ENCODE measurements at regions not wholly inside any gene's neighbourhood (a gene's known extent, or its start where the extent isn't known, plus 50 kb on each side); places are given as distances from the start of the nearest gene placed in this dataset.
A peak's percentile ranks its signal among the peaks of the same experiment; 100 is the strongest.

GRCh38 chrX:13891377-13892140 lies 74.7 kb upstream of the GPM6B start:
- Histone ChIP-seq H3K4me1 (ENCODE audit: control insufficient read depth, insufficient read depth, low read length, poor library complexity, severe bottlenecking) (peaks cover 4% of the 10 kb centered on the region), H3K27ac (ENCODE audit: low read depth, low read length, severe bottlenecking) (peak overlapping the region; percentile 36), H3K9me3 (ENCODE audit: control insufficient read depth, low read length) (no peaks in the 10 kb centered on the region), H3K4me3 (ENCODE audit: extremely low read depth, insufficient read depth, low read length, poor library complexity, severe bottlenecking) (no peak overlapping the region), H3K36me3 (ENCODE audit: control insufficient read depth, insufficient read depth, low read length) (no peaks in the 10 kb centered on the region)
- WGBS, 2 experiments (ENCODE audit: insufficient coverage in 2 of 2): 73 to 83% methylated on average over 2 to 3 of the region's 7 CpGs

DNA sequence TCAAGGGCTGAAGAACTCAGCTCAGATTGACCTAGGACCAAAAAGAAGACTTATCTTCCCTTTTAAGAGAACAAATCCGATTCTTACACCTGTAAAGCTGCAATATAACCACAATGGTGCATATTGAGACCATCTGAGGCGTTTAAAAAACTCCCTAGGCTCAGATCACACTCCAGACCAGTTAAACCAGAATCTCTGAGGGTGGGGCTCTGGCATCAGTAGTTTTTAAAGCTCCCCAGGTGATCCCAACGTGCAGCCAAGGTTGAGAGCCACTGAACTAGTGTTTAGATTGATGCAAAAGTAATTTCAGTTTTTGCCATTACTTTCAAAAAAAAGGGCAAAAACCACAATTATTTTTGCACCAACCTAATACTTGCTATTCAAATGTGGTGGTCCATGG lies 73.9 kb upstream of the GPM6B start:
- no peaks in the 10 kb centered on the region for H3K9me3 ChIP-seq (ENCODE audit: control insufficient read depth, low read length)
- H3K4me3 ChIP-seq (ENCODE audit: extremely low read depth, insufficient read depth, low read length, poor library complexity, severe bottlenecking): no peak overlapping the region
- 100% methylated on average over 1 of the region's 3 CpGs; no CpG with 5 or more reads in 1 of the 2 experiments for WGBS, 2 experiments (ENCODE audit: insufficient coverage in 2 of 2)
- no peak overlapping the region for H3K27ac ChIP-seq (ENCODE audit: low read depth, low read length, severe bottlenecking)
- no peaks in the 10 kb centered on the region for H3K36me3 ChIP-seq (ENCODE audit: control insufficient read depth, insufficient read depth, low read length)
- H3K4me1 ChIP-seq (ENCODE audit: control insufficient read depth, insufficient read depth, low read length, poor library complexity, severe bottlenecking): peaks cover 4% of the 10 kb centered on the region

GRCh38 chrX:13888284-13888683 lies 71.4 kb upstream of the GPM6B start:
- H3K4me3 ChIP-seq (ENCODE audit: extremely low read depth, insufficient read depth, low read length, poor library complexity, severe bottlenecking): no peak overlapping the region
- no peaks in the 10 kb centered on the region for H3K9me3 ChIP-seq (ENCODE audit: control insufficient read depth, low read length)
- H3K36me3 ChIP-seq (ENCODE audit: control insufficient read depth, insufficient read depth, low read length): no peaks in the 10 kb centered on the region
- H3K4me1 ChIP-seq (ENCODE audit: control insufficient read depth, insufficient read depth, low read length, poor library complexity, severe bottlenecking): peaks cover 4% of the 10 kb centered on the region
- peak overlapping the region; percentile 29 for H3K27ac ChIP-seq (ENCODE audit: low read depth, low read length, severe bottlenecking)
- WGBS, 2 experiments (ENCODE audit: insufficient coverage in 2 of 2): 100% methylated on average over 2 to 4 of the region's 8 CpGs

DNA sequence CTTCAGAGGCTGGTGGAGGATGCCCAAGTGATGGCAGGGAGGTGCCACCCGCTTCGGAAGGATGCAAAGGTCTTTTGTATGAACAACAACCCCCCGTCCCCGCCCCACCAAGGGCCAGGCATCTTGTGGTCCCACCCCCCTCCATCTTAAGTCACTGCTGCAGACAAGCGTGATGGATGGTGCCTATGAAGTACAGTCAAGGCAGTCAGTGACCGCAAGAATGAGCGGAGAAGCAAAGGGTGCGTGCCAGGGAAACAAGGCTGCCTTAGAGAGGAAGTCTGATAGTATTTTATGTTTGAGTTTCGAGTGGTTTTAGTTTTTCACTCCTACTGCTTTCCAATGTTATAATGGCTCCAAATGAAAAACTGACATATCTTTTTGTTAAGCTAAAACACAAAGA lies 68.7 kb upstream of the GPM6B start:
- H3K4me3 ChIP-seq (ENCODE audit: extremely low read depth, insufficient read depth, low read length, poor library complexity, severe bottlenecking): no peak overlapping the region
- H3K9me3 ChIP-seq (ENCODE audit: control insufficient read depth, low read length): no peaks in the 10 kb centered on the region
- 100% methylated on average over 1 of the region's 9 CpGs; no CpG with 5 or more reads in 1 of the 2 experiments for WGBS, 2 experiments (ENCODE audit: insufficient coverage in 2 of 2)
- H3K4me1 ChIP-seq (ENCODE audit: control insufficient read depth, insufficient read depth, low read length, poor library complexity, severe bottlenecking): peaks cover 4% of the 10 kb centered on the region
- H3K36me3 ChIP-seq (ENCODE audit: control insufficient read depth, insufficient read depth, low read length): no peaks in the 10 kb centered on the region
- H3K27ac ChIP-seq (ENCODE audit: low read depth, low read length, severe bottlenecking): no peak overlapping the region

GRCh38 chrX:13876652-13877051 lies 59.8 kb upstream of the GPM6B start:
- peaks cover 3% of the 10 kb centered on the region for H3K4me1 ChIP-seq (ENCODE audit: control insufficient read depth, insufficient read depth, low read length, poor library complexity, severe bottlenecking)
- no peaks in the 10 kb centered on the region for H3K9me3 ChIP-seq (ENCODE audit: control insufficient read depth, low read length)
- H3K4me3 ChIP-seq (ENCODE audit: extremely low read depth, insufficient read depth, low read length, poor library complexity, severe bottlenecking): no peak overlapping the region
- no peaks in the 10 kb centered on the region for H3K36me3 ChIP-seq (ENCODE audit: control insufficient read depth, insufficient read depth, low read length)
- H3K27ac ChIP-seq (ENCODE audit: low read depth, low read length, severe bottlenecking): peak overlapping the region; percentile 84
- 86 to 100% methylated on average over 1 of the region's 4 CpGs for WGBS, 2 experiments (ENCODE audit: insufficient coverage in 2 of 2)

DNA sequence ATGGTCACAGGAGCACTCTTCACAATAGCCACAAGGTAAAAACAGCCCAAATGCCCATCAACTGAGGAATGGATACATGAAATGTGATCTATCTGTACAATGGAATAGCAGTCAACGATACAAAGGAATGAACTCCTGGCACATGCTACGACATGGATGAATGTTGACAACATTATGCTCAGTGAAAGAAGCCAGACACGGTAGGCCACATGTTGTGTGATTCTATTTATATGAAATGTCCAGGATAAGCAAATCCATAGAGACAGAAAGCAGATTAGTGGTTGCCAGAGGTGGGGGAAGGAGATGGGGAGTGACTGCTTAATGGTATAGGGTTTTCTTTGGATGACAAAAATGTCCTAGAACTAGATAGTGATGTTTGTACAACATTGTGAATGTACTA lies 58.7 kb upstream of the GPM6B start:
- Histone ChIP-seq H3K4me1 (ENCODE audit: control insufficient read depth, insufficient read depth, low read length, poor library complexity, severe bottlenecking) (peaks cover 3% of the 10 kb centered on the region), H3K4me3 (ENCODE audit: extremely low read depth, insufficient read depth, low read length, poor library complexity, severe bottlenecking) (no peak overlapping the region), H3K9me3 (ENCODE audit: control insufficient read depth, low read length) (no peaks in the 10 kb centered on the region), H3K36me3 (ENCODE audit: control insufficient read depth, insufficient read depth, low read length) (no peaks in the 10 kb centered on the region), H3K27ac (ENCODE audit: low read depth, low read length, severe bottlenecking) (no peak overlapping the region)
- WGBS, 2 experiments (ENCODE audit: insufficient coverage in 2 of 2): 90 to 95% methylated on average over 3 of the region's 3 CpGs

DNA sequence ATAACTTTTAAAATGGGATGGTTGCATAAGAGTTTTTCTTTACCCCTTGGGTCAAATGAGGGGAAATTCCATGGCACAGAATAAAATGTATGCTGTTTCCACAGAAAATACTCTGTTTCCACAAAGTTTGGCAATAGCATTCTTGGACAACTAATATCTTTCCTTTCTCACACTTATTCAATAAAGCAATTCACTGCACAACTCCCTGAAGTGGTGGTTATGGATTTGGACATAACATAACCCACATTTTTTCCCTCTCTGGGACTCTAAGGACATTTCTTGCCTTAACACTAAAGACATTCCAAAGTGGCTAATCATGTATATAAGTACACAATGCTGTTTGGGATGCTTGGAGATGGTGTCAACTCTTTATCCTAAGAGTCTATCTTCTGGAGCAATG lies 51.7 kb upstream of the GPM6B start:
- no peaks in the 10 kb centered on the region for H3K36me3 ChIP-seq (ENCODE audit: control insufficient read depth, insufficient read depth, low read length)
- no peaks in the 10 kb centered on the region for H3K9me3 ChIP-seq (ENCODE audit: control insufficient read depth, low read length)
- no peaks in the 10 kb centered on the region for H3K4me1 ChIP-seq (ENCODE audit: control insufficient read depth, insufficient read depth, low read length, poor library complexity, severe bottlenecking)

More for the DNA sequence above, 51.7 kb upstream of the GPM6B start:
- Histone ChIP-seq H3K27ac (ENCODE audit: low read depth, low read length, severe bottlenecking) (no peak overlapping the region), H3K4me3 (ENCODE audit: extremely low read depth, insufficient read depth, low read length, poor library complexity, severe bottlenecking) (no peak overlapping the region)

All from mesodermal cell (in vitro differentiated cells).